SU-DHL-6 (cell line): ENCODE measurements at regions not wholly inside any gene's neighbourhood (a gene's known extent, or its start where the extent isn't known, plus 50 kb on each side); places are given as distances from the start of the nearest gene placed in this dataset.

Source experiments
- CTCF ChIP-seq: fragments of 200-600 bp; sonication (generic); IDR thresholded peaks from one replicate; pipeline ENCODE4 v1.5.1; 2017; ENCODE audit warnings: antibody characterized with exemption, mild to moderate bottlenecking, low read length, moderate library complexity; ENCODE audit not compliant: insufficient read depth, poor library complexity, severe bottlenecking
- EZH2phosphoT487 ChIP-seq: fragments of 200-600 bp; sonication (generic), shearing (Covaris generic); conservative IDR thresholded peaks from 2 replicates; pipeline ENCODE4 v1.6.1; 2018; ENCODE audit warnings: mild to moderate bottlenecking, antibody characterized with exemption, low read length, moderate library complexity, mixed read lengths

GRCh38 chr5:62767650-62768049 is 189.0 kb downstream of the LRRC70 start:
- TF ChIP-seq CTCF, result no peak
- no peak for TF ChIP-seq EZH2phosphoT487
